Liver (tissue), 8 donors: ENCODE measurements at regions not wholly inside any gene's neighbourhood (a gene's known extent, or its start where the extent isn't known, plus 50 kb on each side); places are given as distances from the start of the nearest gene placed in this dataset.

Experiments
- DNase-seq: peaks from one replicate; pipeline ENCODE4 v3.0.0-alpha.2; 2017; ENCODE audit warnings: low spot score
- H3K27ac ChIP-seq, 2 donors: one replicate each; pipeline ENCODE4 v1.7.0; 2013; ENCODE audit warnings: inconsistent platforms in 2 of 2, low read length in 2 of 2, control low read depth in 1 of 2, low read depth in 1 of 2, mild to moderate bottlenecking in 1 of 2
- H3K27me3 ChIP-seq, 4 donors: one replicate each; pipeline versions ENCODE4 v1.6.1 to v1.7.0; 2013; ENCODE audit warnings: low read length in 3 of 4, inconsistent platforms in 1 of 4, mild to moderate bottlenecking in 1 of 4, moderate library complexity in 1 of 4; ENCODE audit not compliant: control insufficient read depth in 4 of 4, insufficient read depth in 4 of 4
- H3K36me3 ChIP-seq, 4 donors: one replicate each; pipeline versions ENCODE4 v1.6.1 to v1.7.0; 2013; ENCODE audit warnings: low read length in 3 of 4, mild to moderate bottlenecking in 3 of 4, low read depth in 1 of 4, moderate library complexity in 1 of 4; ENCODE audit not compliant: control insufficient read depth in 4 of 4, insufficient read depth in 3 of 4
- H3K4me1 ChIP-seq, 4 donors: one replicate each; pipeline versions ENCODE4 v1.6.1 to v1.7.0; 2013; ENCODE audit warnings: low read length in 3 of 4, mild to moderate bottlenecking in 3 of 4, moderate library complexity in 1 of 4; ENCODE audit not compliant: control insufficient read depth in 4 of 4, insufficient read depth in 4 of 4
- H3K4me3 ChIP-seq, 3 donors: one replicate each; pipeline versions ENCODE4 v1.6.1 to v1.7.0; 2013; ENCODE audit warnings: low read length in 3 of 3, control low read depth in 1 of 3, low read depth in 1 of 3, mild to moderate bottlenecking in 1 of 3
- H3K9ac ChIP-seq, 2 donors: one replicate each; pipeline ENCODE4 v1.7.0; 2013; ENCODE audit warnings: low read length in 2 of 2, mild to moderate bottlenecking in 2 of 2, moderate library complexity in 2 of 2, control low read depth in 1 of 2, low read depth in 1 of 2
- H3K9me3 ChIP-seq, 4 donors: one replicate each; pipeline versions ENCODE4 v1.6.1 to v1.7.0; 2013; ENCODE audit warnings: low read length in 3 of 4; ENCODE audit not compliant: control insufficient read depth in 4 of 4
- ATF3 ChIP-seq: IDR thresholded peaks from 2 replicates; pipeline ENCODE4 v1.6.1; 2016; ENCODE audit warnings: antibody characterized with exemption
- CTCF ChIP-seq: fragments of 150-350 bp; IDR thresholded peaks from 2 replicates; pipeline ENCODE4 v1.5.1; 2017; ENCODE audit warnings: improper control_type of control experiment, low read depth, low read length; ENCODE audit not compliant: missing input control
- EGR1 ChIP-seq, 2 donors: IDR thresholded peaks; 2 replicates each; pipeline ENCODE4 v1.6.1; 2016 to 2018; ENCODE audit warnings: antibody characterized with exemption in 2 of 2, low read depth in 2 of 2
- FOXA1 ChIP-seq: IDR thresholded peaks from 2 replicates; pipeline ENCODE4 v1.6.1; 2016; ENCODE audit warnings: antibody characterized with exemption
- HNF4A ChIP-seq, 2 donors: conservative IDR thresholded peaks; 2 replicates each; pipeline ENCODE4 v1.6.1; 2016; ENCODE audit warnings: antibody characterized with exemption in 2 of 2, mild to moderate bottlenecking in 2 of 2
- JUND ChIP-seq, 2 donors: IDR thresholded peaks; 2 replicates each; pipeline ENCODE4 v1.6.1; 2016; ENCODE audit warnings: antibody characterized with exemption in 2 of 2
- MAX ChIP-seq: IDR thresholded peaks from 2 replicates; pipeline ENCODE4 v1.6.1; 2016; ENCODE audit warnings: antibody characterized with exemption
- NR2F2 ChIP-seq: IDR thresholded peaks from 2 replicates; pipeline ENCODE4 v1.6.1; 2016; ENCODE audit warnings: antibody characterized with exemption
- REST ChIP-seq: IDR thresholded peaks from 2 replicates; pipeline ENCODE4 v1.6.1; 2016; ENCODE audit warnings: antibody characterized with exemption, mild to moderate bottlenecking
- YY1 ChIP-seq: IDR thresholded peaks from 2 replicates; pipeline ENCODE4 v1.6.1; 2016; ENCODE audit warnings: antibody characterized with exemption, mild to moderate bottlenecking
- WGBS: extraction: QIAGEN DNeasy Blood & Tissue Kit; methylation state at CpG from one replicate; pipeline ENCODE4 v1.1.7; 2013; 5-methylcytosine and 5-hydroxymethylcytosine counted together
- donor health status: healthy.
- donor health status: healthy.
- donor health status: healthy.
- donor health status: healthy.
- donor health status: healthy.

GRCh38 chr21:43322805-43323204 lies 104.1 kb downstream of the SIK1 start:
- H3K4me3 ChIP-seq: no peak overlapping the region
- no peak for DNase-seq
- peak; percentile 94 for TF ChIP-seq REST
- TF ChIP-seq HNF4A (conservative IDR thresholded peaks at IDR 0.05): no peak
- 73% methylated on average over 8 of the region's 8 CpGs for WGBS
- H3K9ac ChIP-seq: no peak overlapping the region
- H3K36me3 ChIP-seq: no peaks in the 10 kb centered on the region
- H3K4me1 ChIP-seq: peaks cover 0 to 11% (median 6%) of the 10 kb centered on the region in 4 donors
- H3K27me3 ChIP-seq: no peaks in the 10 kb centered on the region
- H3K27ac ChIP-seq: peak overlapping the region in 1 of 2 donors; percentile 27
- H3K9me3 ChIP-seq: no peaks in the 10 kb centered on the region

GRCh38 chr21:43322311-43322710 lies 104.6 kb downstream of the SIK1 start:
- no peak overlapping the region for H3K9ac ChIP-seq
- no peaks in the 10 kb centered on the region for H3K27me3 ChIP-seq
- H3K9me3 ChIP-seq: no peaks in the 10 kb centered on the region
- no peak overlapping the region for H3K4me3 ChIP-seq
- no peaks in the 10 kb centered on the region for H3K36me3 ChIP-seq
- peaks cover 0 to 11% (median 6%) of the 10 kb centered on the region in 4 donors for H3K4me1 ChIP-seq
- TF ChIP-seq CTCF: no peak
- no peak for TF ChIP-seq MAX
- TF ChIP-seq REST: no peak
- no peak for DNase-seq
- no peak overlapping the region for H3K27ac ChIP-seq
- 95% methylated on average over 17 of the region's 17 CpGs for WGBS

- peaks cover 0 to 11% (median 6%) of the 10 kb centered on the region in 4 donors for H3K4me1 ChIP-seq
- H3K36me3 ChIP-seq: no peaks in the 10 kb centered on the region
- no peak overlapping the region for H3K9ac ChIP-seq
- DNase-seq: no peak
- WGBS: 93% methylated on average over 9 of the region's 9 CpGs
- no peak overlapping the region for H3K4me3 ChIP-seq
- no peak for TF ChIP-seq FOXA1
- no peak for TF ChIP-seq HNF4A (conservative IDR thresholded peaks at IDR 0.05)
- TF ChIP-seq REST: no peak
- no peak for TF ChIP-seq MAX
- no peak for TF ChIP-seq YY1
- TF ChIP-seq NR2F2: no peak
- TF ChIP-seq ATF3: no peak
- no peak for TF ChIP-seq EGR1 (IDR thresholded peaks at IDR 0.05; ENCODE audit: low read depth in 2 of 2)
- no peak for TF ChIP-seq CTCF
- TF ChIP-seq JUND (IDR thresholded peaks at IDR 0.05): no peak
- no peak overlapping the region for H3K27ac ChIP-seq
- no peaks in the 10 kb centered on the region for H3K27me3 ChIP-seq
- H3K9me3 ChIP-seq: no peaks in the 10 kb centered on the region
Measured at GRCh38 chr21:43321611-43322010, 105.3 kb downstream of the SIK1 start.
